Neural progenitor cell (in vitro differentiated cells): ENCODE measurements at regions not wholly inside any gene's neighbourhood (a gene's known extent, or its start where the extent isn't known, plus 50 kb on each side); places are given as distances from the start of the nearest gene placed in this dataset.

Experiments used
- EZH2phosphoT487 ChIP-seq: fragments of 200-600 bp; sonication (generic); IDR thresholded peaks from 2 replicates; pipeline ENCODE4 v1.6.1; 2017; ENCODE audit warnings: antibody characterized with exemption
- TF ChIP-seq, protein P1 (sequence below): fragments of 200-600 bp; sonication (generic); IDR thresholded peaks from 2 replicates; pipeline ENCODE4 v1.5.1; 2017; ENCODE audit warnings: antibody characterized with exemption, mild to moderate bottlenecking

DNA sequence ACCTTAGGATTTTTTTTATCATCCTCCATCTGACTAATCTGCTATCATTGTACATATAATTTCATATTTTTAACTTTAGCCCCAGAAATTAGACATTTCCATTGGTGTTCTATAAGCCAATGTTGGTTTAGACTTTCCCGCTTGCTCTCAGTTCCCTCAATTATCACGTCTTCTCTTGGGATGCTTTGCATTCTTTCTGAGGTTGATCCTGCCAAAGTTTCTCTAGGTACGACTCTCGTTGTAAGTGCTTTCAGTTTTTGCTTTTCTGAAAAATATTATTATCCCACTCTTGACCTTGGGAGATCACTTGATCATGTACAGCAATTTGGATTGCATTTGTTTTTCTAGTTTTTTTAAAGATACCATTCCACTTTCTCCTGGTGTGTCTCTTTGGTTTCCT is 270.2 kb downstream of the IRS2 start:
- no peak for TF ChIP-seq EZH2phosphoT487
- TF ChIP-seq, protein P1, sequence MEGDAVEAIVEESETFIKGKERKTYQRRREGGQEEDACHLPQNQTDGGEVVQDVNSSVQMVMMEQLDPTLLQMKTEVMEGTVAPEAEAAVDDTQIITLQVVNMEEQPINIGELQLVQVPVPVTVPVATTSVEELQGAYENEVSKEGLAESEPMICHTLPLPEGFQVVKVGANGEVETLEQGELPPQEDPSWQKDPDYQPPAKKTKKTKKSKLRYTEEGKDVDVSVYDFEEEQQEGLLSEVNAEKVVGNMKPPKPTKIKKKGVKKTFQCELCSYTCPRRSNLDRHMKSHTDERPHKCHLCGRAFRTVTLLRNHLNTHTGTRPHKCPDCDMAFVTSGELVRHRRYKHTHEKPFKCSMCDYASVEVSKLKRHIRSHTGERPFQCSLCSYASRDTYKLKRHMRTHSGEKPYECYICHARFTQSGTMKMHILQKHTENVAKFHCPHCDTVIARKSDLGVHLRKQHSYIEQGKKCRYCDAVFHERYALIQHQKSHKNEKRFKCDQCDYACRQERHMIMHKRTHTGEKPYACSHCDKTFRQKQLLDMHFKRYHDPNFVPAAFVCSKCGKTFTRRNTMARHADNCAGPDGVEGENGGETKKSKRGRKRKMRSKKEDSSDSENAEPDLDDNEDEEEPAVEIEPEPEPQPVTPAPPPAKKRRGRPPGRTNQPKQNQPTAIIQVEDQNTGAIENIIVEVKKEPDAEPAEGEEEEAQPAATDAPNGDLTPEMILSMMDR: no peak
